Upper lobe of left lung (tissue), 6 donors: ENCODE measurements at regions not wholly inside any gene's neighbourhood (a gene's known extent, or its start where the extent isn't known, plus 50 kb on each side); places are given as distances from the start of the nearest gene placed in this dataset.

Source experiments
- ATAC-seq, 2 donors: fragments of 200-7000 bp; cut with Tn5 transposase; one replicate each; pipeline ENCODE4 v1.9.1; 2022; ENCODE audit warnings: mild to moderate bottlenecking in 2 of 2, moderate library complexity in 2 of 2; ENCODE audit not compliant: low FRiP score in 2 of 2
- DNase-seq, 2 donors: peaks; one replicate each; pipeline ENCODE4 v3.0.0-alpha.2; 2019 to 2020
- H3K27ac ChIP-seq, 4 donors: fragments of 200-600 bp; sonication (generic); one replicate each; pipeline ENCODE4 v1.5.1; 2016 to 2019
- H3K27me3 ChIP-seq, 4 donors: fragments of 200-600 bp; sonication (generic); one replicate each; pipeline ENCODE4 v1.5.1; 2017 to 2019
- H3K36me3 ChIP-seq, 4 donors: fragments of 200-600 bp; sonication (generic); one replicate each; pipeline ENCODE4 v1.5.1; 2016 to 2019
- H3K4me1 ChIP-seq, 4 donors: fragments of 200-600 bp; sonication (generic); one replicate each; pipeline ENCODE4 v1.5.1; 2018 to 2019
- H3K4me3 ChIP-seq, 4 donors: fragments of 200-600 bp; sonication (generic); one replicate each; pipeline ENCODE4 v1.5.1; 2017 to 2019; ENCODE audit warnings: mild to moderate bottlenecking in 2 of 4, moderate library complexity in 1 of 4
- H3K9me3 ChIP-seq, 4 donors: fragments of 200-600 bp; sonication (generic); one replicate each; pipeline ENCODE4 v1.5.1; 2018 to 2019
- CTCF ChIP-seq, 6 experiments: fragments of 450-650 bp in 4 of 6; fragments of 200-600 bp in 2 of 6; sonication (generic) in 2 of 6; IDR thresholded peaks; one replicate each; pipeline ENCODE4 v1.5.1; 2016 to 2019; ENCODE audit warnings: antibody characterized with exemption in 6 of 6
- EP300 ChIP-seq, 4 donors: sonication (generic); formaldehyde crosslinking; IDR thresholded peaks; one replicate each; pipeline ENCODE4 v1.5.1; 2017; ENCODE audit warnings: antibody characterized with exemption in 4 of 4, control low read depth in 2 of 4
- POLR2A ChIP-seq, 4 donors: fragments of 450-650 bp; IDR thresholded peaks; one replicate each; pipeline ENCODE4 v1.5.1; 2016 to 2017; ENCODE audit warnings: antibody characterized with exemption in 4 of 4, mild to moderate bottlenecking in 2 of 4
- POLR2AphosphoS5 ChIP-seq, 2 donors: sonication (generic); formaldehyde crosslinking; IDR thresholded peaks; one replicate each; pipeline ENCODE4 v1.5.1; 2017; ENCODE audit warnings: antibody characterized with exemption in 2 of 2
- WGBS, 2 donors: methylation state at CpG; one replicate each; pipeline ENCODE4 v1.1.5; 2017 to 2018; 5-methylcytosine and 5-hydroxymethylcytosine counted together
- donor health status: DM: no; HTN: no; CAD: no; lungs with moderate emphysema.
- donor health status: DM: no; HTN: yes; CAD: no; lungs with severe emphysema.

DNA sequence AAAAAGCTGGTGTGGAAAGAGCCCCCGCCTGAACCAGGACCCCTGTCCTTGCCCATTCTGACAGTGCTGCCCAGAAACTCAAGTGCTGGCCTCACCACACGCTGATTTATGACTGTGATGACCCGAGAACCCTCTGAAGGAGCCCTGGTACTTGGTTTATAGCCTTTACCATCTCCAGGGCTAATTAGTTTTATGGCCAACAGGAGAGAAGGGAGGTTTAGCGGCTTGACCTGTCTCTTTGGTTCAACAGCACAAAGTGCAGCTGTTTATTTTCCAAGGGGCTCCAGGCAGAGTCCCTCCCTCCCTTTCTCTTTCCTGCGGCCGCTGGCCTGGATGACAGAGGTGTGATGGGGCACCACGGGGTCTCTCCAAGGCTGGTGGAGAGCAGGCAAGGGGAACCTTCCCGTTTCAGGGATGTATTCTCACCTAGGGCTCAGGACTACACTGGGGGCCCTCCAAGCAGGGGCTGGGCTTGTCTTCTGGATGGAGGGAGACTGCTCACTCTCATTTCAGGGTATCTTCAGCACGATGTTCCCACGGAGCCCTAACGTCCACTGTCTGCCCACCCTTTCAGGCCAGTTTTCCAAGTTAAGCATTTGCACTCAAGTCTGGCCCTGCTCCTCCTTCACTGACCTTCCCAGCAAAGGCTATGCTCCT lies 174.2 kb upstream of the GLI2 start:
- Histone ChIP-seq H3K4me3 (no peak overlapping the region), H3K9me3 (no peaks in the 10 kb centered on the region), H3K27ac (no peak overlapping the region), H3K36me3 (no peaks in the 10 kb centered on the region), H3K4me1 (peaks cover 0 to 8% (median 0%) of the 10 kb centered on the region in 4 donors), H3K27me3 (no peaks in the 10 kb centered on the region)
- TF ChIP-seq CTCF (IDR thresholded peaks at IDR 0.05) (no peak), POLR2AphosphoS5 (IDR thresholded peaks at IDR 0.05) (no peak), EP300 (IDR thresholded peaks at IDR 0.05) (no peak), POLR2A (IDR thresholded peaks at IDR 0.05) (no peak)
- DNase-seq (no peak), ATAC-seq (no peak)
- WGBS, 2 donors, result 72 to 80% methylated on average over 10 to 11 of the region's 11 CpGs

- no peak for TF ChIP-seq EP300 (IDR thresholded peaks at IDR 0.05)
- no peak for TF ChIP-seq POLR2AphosphoS5 (IDR thresholded peaks at IDR 0.05)
- Histone ChIP-seq H3K27me3 (no peaks in the 10 kb centered on the region), H3K4me3 (no peak overlapping the region), H3K36me3 (no peaks in the 10 kb centered on the region), H3K27ac (no peak overlapping the region), H3K4me1 (peaks cover 0 to 8% (median 0%) of the 10 kb centered on the region in 4 donors), H3K9me3 (no peaks in the 10 kb centered on the region)
- WGBS, 2 donors, result 94 to 96% methylated on average over 6 to 18 of the region's 18 CpGs
- ATAC-seq, result no peak
- no peak for DNase-seq
These were observed 173.3 kb upstream of the GLI2 start for GRCh38 chr2:120562218-120563005.

GRCh38 chr2:120563616-120564015 lies 172.1 kb upstream of the GLI2 start:
- ATAC-seq (no peak), DNase-seq (no peak)
- no peak overlapping the region for H3K4me3 ChIP-seq
- TF ChIP-seq POLR2AphosphoS5 (IDR thresholded peaks at IDR 0.05), result no peak
- no peak for TF ChIP-seq POLR2A (IDR thresholded peaks at IDR 0.05)
- no peak for TF ChIP-seq CTCF (IDR thresholded peaks at IDR 0.05)
- TF ChIP-seq EP300 (IDR thresholded peaks at IDR 0.05), result no peak
- WGBS, 2 donors, result 77% methylated on average over 2 of the region's 2 CpGs
- peaks cover 0 to 6% (median 0%) of the 10 kb centered on the region in 4 donors for H3K4me1 ChIP-seq
- no peak overlapping the region for H3K27ac ChIP-seq
- no peaks in the 10 kb centered on the region for H3K36me3 ChIP-seq
- H3K27me3 ChIP-seq, result no peaks in the 10 kb centered on the region
- H3K9me3 ChIP-seq, result no peaks in the 10 kb centered on the region

- Histone ChIP-seq H3K36me3 (no peaks in the 10 kb centered on the region), H3K4me1 (no peaks in the 10 kb centered on the region), H3K27ac (no peak overlapping the region), H3K9me3 (no peaks in the 10 kb centered on the region), H3K4me3 (no peak overlapping the region), H3K27me3 (no peaks in the 10 kb centered on the region)
- peak in 1 of 2 donors; percentile 69 for DNase-seq
- no peak for ATAC-seq
- TF ChIP-seq CTCF (IDR thresholded peaks at IDR 0.05) (no peak), EP300 (IDR thresholded peaks at IDR 0.05) (no peak), POLR2AphosphoS5 (IDR thresholded peaks at IDR 0.05) (no peak), POLR2A (IDR thresholded peaks at IDR 0.05) (no peak)
- 45 to 52% methylated on average over 15 to 23 of the region's 23 CpGs for WGBS, 2 donors
These were observed 171.2 kb upstream of the GLI2 start for GRCh38 chr2:120564213-120565094.

- Histone ChIP-seq H3K27me3 (no peaks in the 10 kb centered on the region), H3K4me3 (no peak overlapping the region), H3K27ac (no peak overlapping the region), H3K4me1 (no peaks in the 10 kb centered on the region), H3K36me3 (no peaks in the 10 kb centered on the region), H3K9me3 (no peaks in the 10 kb centered on the region)
- TF ChIP-seq CTCF (IDR thresholded peaks at IDR 0.05), result no peak
- TF ChIP-seq POLR2A (IDR thresholded peaks at IDR 0.05), result no peak
- no peak for TF ChIP-seq EP300 (IDR thresholded peaks at IDR 0.05)
- no peak for TF ChIP-seq POLR2AphosphoS5 (IDR thresholded peaks at IDR 0.05)
- DNase-seq (peak in 1 of 2 donors; percentile 70), ATAC-seq (no peak)
- 90% methylated on average over 3 of the region's 8 CpGs; no CpG with 5 or more reads in 1 of the 2 donors for WGBS, 2 donors
These were observed 170.6 kb upstream of the GLI2 start for GRCh38 chr2:120565095-120565460.
